CD4-positive, alpha-beta T cell treated with Interleukin-4 for 1 hour (primary cell): ENCODE measurements at regions not wholly inside any gene's neighbourhood (a gene's known extent, or its start where the extent isn't known, plus 50 kb on each side); places are given as distances from the start of the nearest gene placed in this dataset.
"Not testable (repeated sequence)": the region's sequence is repeated elsewhere in the genome, so short reads cannot be mapped to it uniquely, and the experiment has no call there.

ENCODE experiments used
- DNase-seq, 2 donors: peaks; one replicate each; pipeline ENCODE4 v3.0.0-alpha.2; 2020 to 2022

GRCh38 chr5:92977846-92978540 is 603.0 kb downstream of the NR2F1-AS1 start:
- no peak for DNase-seq

GRCh38 chr5:92976156-92976555 is 604.9 kb downstream of the NR2F1-AS1 start:
- DNase-seq: no peak

DNA sequence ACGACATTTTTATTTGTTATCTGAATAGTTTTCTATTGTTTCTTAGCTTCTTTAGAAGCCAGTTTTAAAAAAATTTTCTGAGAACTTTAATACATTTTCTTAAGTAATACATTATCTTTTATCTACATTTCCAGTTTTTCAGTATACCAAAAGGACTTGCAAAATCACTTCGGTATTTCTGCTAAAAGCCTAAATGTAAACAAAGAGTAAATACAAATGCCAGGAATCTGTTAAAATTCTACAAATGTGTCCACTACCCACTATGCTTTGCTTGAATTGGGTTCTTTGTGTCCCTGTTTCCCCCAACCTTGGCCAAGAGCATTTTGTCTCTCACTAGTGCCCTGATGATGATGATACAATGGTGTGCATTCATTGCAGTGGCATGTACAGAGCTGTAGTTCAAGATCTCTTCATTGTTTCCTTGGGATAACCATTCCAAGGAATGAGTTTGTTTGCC is 611.2 kb downstream of the NR2F1-AS1 start:
- no peak for DNase-seq

DNA sequence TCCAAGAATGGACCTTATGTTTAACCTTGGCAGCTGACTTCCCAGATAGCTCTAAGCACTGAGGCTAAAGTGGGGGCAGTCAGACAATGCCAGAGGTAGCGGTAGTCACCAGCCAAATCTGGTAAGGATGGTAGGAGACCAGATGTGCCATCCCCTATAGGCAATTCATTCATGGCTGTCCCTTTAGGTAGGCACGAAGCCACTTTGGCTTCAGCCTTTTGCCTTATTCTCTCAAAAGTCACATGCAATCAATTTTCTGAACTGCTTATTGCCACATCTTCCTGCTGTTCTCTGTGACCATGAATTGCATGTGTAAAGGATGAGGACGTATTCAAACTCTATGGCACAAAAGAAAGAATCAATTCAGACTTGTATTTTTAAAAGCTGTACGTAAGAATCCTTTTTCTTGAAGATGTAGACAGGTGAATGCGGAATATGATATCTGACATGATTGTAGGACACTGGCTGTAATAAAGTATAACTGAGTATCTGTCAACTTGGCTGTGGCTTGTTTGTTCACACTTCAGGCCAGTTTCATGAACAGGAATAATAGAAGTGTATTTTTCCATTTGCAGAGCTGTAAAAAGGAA is 611.7 kb downstream of the NR2F1-AS1 start:
- DNase-seq: no peak

- no peak for DNase-seq
These were observed 617.2 kb downstream of the NR2F1-AS1 start for GRCh38 chr5:92963800-92964199.

DNA sequence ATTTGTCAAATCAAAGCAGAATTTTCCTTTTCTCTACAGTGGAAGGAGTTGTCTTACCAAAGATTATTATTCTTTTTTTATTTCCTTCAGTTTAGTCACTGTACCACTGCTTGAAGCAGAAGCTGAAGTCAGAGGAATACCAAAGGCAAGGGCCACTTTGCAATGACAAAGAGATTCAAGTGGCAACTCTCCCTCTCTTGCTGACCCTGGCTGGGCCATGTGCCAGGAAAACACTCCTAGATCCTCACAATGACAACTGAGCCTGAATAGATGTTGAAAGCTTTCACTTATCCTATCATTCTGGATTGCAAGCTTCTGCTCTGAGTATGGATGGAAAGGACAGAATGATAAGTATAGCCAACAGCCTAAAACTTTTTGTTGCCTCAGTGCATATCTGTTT is 618.3 kb downstream of the NR2F1-AS1 start:
- DNase-seq: no peak

GRCh38 chr5:92956886-92957285 is 624.1 kb downstream of the NR2F1-AS1 start:
- DNase-seq: no peak

- no peak for DNase-seq
These were observed 628.8 kb downstream of the NR2F1-AS1 start for GRCh38 chr5:92952243-92952642.

GRCh38 chr5:92951746-92952145 is 629.3 kb downstream of the NR2F1-AS1 start:
- no peak for DNase-seq

- DNase-seq: no peak
These were observed 634.5 kb downstream of the NR2F1-AS1 start for GRCh38 chr5:92946546-92946945.

DNA sequence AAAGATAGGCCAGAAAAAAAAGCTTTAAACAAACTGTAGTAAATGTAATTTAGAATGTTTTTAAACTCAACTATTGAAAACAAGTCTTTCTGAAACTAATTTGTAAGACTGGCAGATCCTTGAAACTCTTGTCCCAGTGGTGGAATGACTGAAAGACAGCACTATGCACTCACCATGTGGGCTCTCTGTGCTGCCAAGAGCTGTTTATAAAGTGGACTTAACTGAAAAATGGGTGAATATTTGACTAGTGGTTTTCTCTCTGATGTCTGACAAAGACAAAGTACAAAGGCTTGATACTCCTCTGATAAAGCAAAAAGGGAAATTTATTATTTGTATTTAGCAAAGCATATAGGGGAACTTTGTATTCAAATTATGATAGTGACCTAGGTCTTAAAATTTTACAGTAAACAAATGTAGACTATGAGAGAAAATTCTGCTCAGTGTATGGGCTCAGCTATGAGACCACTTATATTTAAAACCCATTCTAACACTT is 635.4 kb downstream of the NR2F1-AS1 start:
- DNase-seq: no peak

DNA sequence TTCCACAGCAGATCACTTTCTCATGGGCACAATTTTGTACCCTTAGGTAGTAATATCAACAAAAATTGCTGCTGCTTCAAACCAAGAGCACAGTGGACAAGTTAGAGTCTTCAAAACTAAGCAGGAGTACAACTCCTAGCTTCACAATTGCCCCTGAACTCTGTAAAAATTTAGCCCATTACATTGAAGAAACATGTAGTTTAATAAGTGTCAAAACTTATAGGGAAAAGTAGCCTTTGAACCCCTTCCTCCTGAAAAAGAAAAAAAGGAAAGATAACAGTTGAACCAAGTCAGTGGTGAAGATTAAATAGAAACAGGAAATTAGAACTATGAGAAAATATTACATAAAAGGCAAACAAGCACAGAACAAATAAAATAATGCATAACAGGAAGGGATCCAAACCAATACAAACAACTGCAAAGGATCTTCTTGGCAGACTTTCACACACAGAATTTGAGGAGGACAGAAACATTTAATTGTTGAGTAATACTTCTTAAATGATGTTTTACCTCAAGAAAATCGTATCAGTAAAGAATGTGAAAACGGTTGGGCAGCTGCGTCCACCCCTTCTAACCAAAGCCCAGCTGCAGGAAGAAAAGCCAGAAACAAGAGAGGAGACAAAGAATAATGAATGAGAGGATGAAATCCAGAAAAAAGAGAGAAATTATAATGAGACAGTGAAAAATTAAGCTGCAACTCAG is 636.0 kb downstream of the NR2F1-AS1 start:
- DNase-seq: no peak

DNA sequence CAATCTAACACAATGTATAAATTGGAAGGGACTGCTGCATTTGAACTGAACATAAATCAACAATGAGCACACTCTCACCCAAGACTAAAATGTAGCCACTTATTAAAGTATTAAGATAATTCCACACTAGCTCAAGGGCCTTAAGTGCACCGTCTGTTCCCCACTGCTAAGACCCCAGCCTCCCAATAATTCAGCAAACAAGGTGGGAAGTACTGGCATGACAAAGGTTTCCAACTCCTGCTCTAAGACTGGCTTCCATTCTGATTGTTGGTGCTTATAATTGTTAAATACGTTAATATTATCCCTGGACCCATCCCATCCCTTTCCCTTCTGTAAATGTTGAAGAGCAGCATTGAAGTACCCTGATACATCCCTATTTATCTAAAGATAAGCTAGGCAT is 636.7 kb downstream of the NR2F1-AS1 start:
- no peak for DNase-seq

GRCh38 chr5:92942762-92943161 is 638.3 kb downstream of the NR2F1-AS1 start:
- no peak for DNase-seq

DNA sequence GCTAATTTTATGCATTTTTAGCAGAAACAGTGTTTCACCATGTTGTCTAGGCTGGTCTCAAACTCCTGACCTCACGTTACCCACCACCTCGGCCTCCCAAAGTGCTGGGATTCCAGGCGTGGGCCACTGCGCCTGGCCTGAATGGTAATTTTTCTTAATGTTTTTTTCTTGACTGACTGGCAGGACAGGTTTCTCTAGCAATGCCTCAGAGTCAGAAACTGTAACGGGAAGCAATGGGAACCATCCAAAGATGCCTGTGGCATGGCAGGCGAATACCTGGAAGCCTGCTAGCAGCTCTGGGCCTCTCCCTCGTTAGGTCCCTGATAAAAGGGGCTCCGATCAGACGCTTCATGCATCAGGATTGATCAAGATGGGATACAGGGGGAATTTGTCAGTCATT is 639.2 kb downstream of the NR2F1-AS1 start:
- DNase-seq: no peak

DNA sequence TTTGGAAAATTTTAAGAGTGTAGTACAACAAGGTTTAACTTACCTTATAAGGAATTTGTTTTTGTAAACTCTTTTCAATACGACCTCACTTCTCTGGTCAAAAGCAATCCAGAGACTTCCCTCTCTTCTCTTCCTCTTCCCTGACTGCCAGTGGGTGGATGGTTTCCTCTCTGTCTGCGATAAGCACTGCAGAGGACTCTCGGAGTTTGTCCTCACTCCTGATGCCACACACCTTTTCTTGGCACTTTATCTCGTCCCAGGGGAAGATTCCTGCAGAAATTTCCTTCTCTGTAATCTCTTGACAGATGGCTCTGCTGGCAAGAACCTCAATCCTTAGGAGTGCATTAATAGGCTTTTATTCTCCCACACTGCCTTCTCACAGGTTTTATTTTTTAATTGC is 641.6 kb downstream of the NR2F1-AS1 start:
- DNase-seq: no peak

GRCh38 chr5:92937396-92937795 is 643.6 kb downstream of the NR2F1-AS1 start:
- DNase-seq: not testable (repeated sequence)

GRCh38 chr5:92930057-92930456 is 651.0 kb downstream of the NR2F1-AS1 start:
- DNase-seq: no peak

DNA sequence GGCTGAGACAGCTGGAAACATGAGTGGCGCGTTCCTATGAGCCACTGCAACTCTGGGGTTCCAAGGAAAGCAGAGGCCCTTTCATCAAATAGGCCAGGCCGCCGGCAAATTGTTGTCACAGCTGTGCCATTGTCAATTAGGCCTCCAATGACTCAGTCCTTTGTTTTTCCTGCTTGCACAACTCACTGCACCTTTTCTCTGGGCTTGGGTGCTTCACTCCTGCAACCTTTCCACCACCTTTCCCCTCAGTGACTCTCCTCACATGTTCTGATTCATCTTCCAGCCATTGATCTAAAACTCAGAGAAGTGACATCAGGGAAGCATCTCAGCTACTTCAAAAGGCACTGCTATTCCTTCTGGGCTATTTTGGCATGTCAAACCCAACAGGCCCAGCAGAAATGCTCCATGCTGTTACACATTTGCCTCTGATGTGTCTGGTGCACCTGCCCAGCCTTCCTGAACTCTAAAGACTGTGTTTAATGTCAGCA is 653.7 kb downstream of the NR2F1-AS1 start:
- DNase-seq: no peak

DNA sequence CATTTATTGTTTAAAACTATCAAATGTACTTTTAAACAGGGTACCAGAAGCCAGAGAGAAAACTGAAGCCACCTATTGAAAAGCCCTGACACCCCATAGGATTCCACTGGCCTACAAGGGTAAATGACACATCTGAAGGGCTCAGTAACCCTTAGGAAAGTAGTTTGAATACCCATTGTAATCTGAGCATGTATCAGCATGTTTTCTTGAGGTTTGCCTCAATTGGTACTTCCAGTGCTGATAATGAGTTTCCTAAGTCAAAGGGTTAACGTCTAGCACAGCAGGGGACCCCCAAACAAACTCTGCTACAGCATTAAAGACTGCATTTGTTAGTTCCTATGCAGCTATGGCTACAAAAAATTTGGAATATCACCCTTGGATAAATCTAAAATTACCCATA is 657.1 kb downstream of the NR2F1-AS1 start:
- no peak for DNase-seq

DNA sequence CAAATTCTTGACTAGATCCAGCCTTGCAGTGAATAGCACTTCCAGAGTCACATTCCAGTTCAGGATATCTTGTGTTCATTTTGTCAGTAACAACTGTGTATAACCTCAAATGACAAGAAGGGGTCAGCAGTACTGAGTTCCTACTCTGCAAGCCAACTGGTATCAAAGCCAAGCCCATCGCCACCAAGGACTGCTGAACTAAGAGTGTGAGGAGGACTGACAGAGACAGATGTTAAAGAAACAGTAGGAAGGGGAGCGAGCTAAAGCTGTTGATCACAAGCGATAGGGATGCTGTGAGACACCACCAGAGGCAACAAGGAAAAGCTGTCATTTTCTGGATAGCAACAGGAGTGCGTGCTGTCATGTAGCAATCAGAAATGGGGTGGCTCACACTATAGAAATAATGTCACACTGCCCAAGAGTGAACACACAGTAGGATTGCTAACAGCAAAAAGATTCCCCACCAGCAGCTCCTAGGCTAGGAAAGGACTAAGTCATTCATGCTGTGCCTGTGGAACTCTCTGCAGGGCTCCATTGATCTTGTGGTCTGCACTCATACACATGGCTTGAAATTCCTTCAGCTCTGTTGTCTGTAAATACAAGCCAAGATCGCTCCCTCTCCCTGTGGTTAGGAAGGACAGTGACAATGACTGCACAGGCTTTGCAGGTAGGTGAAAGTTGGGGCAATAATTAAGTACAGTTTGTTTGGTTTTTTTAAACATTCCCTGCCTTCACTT is 658.6 kb downstream of the NR2F1-AS1 start:
- DNase-seq: no peak

GRCh38 chr5:92917044-92917443 is 664.0 kb downstream of the NR2F1-AS1 start:
- DNase-seq: no peak

- no peak for DNase-seq
These were observed 665.0 kb downstream of the NR2F1-AS1 start for GRCh38 chr5:92916036-92916435.
